ENCODE measurements at regions not wholly inside any gene's neighbourhood (a gene's known extent, or its start where the extent isn't known, plus 50 kb on each side); places are given as distances from the start of the nearest gene placed in this dataset.

DNA sequence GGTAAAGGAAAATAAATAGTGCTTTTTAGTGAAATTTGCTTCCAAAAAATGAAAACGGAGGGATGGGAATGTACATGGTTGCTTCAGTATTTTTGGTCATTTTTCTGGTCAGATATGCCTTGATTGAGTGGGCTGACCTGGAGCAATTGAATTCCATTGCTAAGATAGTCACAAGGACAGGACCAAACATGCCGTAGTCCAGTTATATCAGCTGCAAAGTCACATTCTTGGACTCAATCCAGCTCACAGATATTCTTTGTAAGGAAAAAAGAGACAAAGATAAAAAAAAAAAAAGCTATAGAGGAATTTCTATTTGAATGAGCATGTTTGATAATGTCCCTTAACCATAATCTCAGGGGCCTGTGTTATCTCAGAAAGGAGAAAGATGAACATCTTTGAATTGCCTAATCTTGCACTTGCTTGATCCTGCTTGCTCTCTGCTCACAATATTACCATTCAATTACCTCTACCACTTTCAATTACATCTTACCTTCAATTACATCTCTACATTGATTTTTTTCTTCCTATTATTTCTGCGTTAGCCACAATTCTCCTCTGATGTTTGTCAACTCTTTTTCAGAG lies 75.4 kb upstream of the PACRGL start:
- TF ChIP-seq, protein P1, sequence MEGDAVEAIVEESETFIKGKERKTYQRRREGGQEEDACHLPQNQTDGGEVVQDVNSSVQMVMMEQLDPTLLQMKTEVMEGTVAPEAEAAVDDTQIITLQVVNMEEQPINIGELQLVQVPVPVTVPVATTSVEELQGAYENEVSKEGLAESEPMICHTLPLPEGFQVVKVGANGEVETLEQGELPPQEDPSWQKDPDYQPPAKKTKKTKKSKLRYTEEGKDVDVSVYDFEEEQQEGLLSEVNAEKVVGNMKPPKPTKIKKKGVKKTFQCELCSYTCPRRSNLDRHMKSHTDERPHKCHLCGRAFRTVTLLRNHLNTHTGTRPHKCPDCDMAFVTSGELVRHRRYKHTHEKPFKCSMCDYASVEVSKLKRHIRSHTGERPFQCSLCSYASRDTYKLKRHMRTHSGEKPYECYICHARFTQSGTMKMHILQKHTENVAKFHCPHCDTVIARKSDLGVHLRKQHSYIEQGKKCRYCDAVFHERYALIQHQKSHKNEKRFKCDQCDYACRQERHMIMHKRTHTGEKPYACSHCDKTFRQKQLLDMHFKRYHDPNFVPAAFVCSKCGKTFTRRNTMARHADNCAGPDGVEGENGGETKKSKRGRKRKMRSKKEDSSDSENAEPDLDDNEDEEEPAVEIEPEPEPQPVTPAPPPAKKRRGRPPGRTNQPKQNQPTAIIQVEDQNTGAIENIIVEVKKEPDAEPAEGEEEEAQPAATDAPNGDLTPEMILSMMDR (IDR thresholded peaks at IDR 0.05): no peak
- no peak for TF ChIP-seq POLR2A (IDR thresholded peaks at IDR 0.05)
